ENCODE measurements at regions not wholly inside any gene's neighbourhood (a gene's known extent, or its start where the extent isn't known, plus 50 kb on each side); places are given as distances from the start of the nearest gene placed in this dataset.
"Not testable (repeated sequence)": the region's sequence is repeated elsewhere in the genome, so short reads cannot be mapped to it uniquely, and the experiment has no call there.

GRCh38 chrX:1700757-1701156 is 85.9 kb downstream of the ASMT start:
- DNase-seq (ENCODE audit: low spot score): no peak

GRCh38 chrX:1701396-1701901 is 86.6 kb downstream of the ASMT start:
- DNase-seq (ENCODE audit: low spot score): not testable (repeated sequence)

- not testable (repeated sequence) for DNase-seq (ENCODE audit: low spot score)
These were observed 87.3 kb downstream of the ASMT start for GRCh38 chrX:1702142-1702541.

- DNase-seq (ENCODE audit: low spot score): not testable (repeated sequence)
These were observed 87.7 kb downstream of the ASMT start for GRCh38 chrX:1702557-1702956.

- not testable (repeated sequence) for DNase-seq (ENCODE audit: low spot score)
These were observed 94.4 kb downstream of the ASMT start for GRCh38 chrX:1709277-1709676.

- no peak for DNase-seq (ENCODE audit: low spot score)
These were observed 98.4 kb downstream of the ASMT start for GRCh38 chrX:1713296-1713695.

- DNase-seq (ENCODE audit: low spot score): no peak
These were observed 102.5 kb downstream of the ASMT start for GRCh38 chrX:1717373-1717772.

- no peak for DNase-seq (ENCODE audit: low spot score)
These were observed 104.4 kb downstream of the ASMT start for GRCh38 chrX:1719270-1719669.

GRCh38 chrX:1720836-1721235 is 106.0 kb downstream of the ASMT start:
- DNase-seq (ENCODE audit: low spot score): no peak

- DNase-seq (ENCODE audit: low spot score): no peak
These were observed 110.6 kb downstream of the ASMT start for GRCh38 chrX:1725472-1725871.

- peak; percentile 23 for DNase-seq (ENCODE audit: low spot score)
These were observed 112.7 kb downstream of the ASMT start for GRCh38 chrX:1727531-1728027.

- DNase-seq (ENCODE audit: low spot score): no peak
These were observed 119.9 kb downstream of the ASMT start for GRCh38 chrX:1734806-1735205.

- DNase-seq (ENCODE audit: low spot score): no peak
These were observed 127.0 kb downstream of the ASMT start for GRCh38 chrX:1741816-1742394.

GRCh38 chrX:1743105-1743504 is 128.2 kb downstream of the ASMT start:
- DNase-seq (ENCODE audit: low spot score): no peak

GRCh38 chrX:1743663-1744062 is 128.8 kb downstream of the ASMT start:
- no peak for DNase-seq (ENCODE audit: low spot score)

GRCh38 chrX:1748408-1748807 is 133.5 kb downstream of the ASMT start:
- DNase-seq (ENCODE audit: low spot score): no peak

GRCh38 chrX:1749499-1749898 is 134.6 kb downstream of the ASMT start:
- no peak for DNase-seq (ENCODE audit: low spot score)

GRCh38 chrX:1750267-1750666 is 135.4 kb downstream of the ASMT start:
- DNase-seq (ENCODE audit: low spot score): no peak

- DNase-seq (ENCODE audit: low spot score): peak; percentile 20
These were observed 136.9 kb downstream of the ASMT start for GRCh38 chrX:1751781-1752180.

GRCh38 chrX:1752799-1753198 is 137.9 kb downstream of the ASMT start:
- not testable (repeated sequence) for DNase-seq (ENCODE audit: low spot score)

- DNase-seq (ENCODE audit: low spot score): peak; percentile 56
These were observed 139.2 kb downstream of the ASMT start for GRCh38 chrX:1754077-1754476.

GRCh38 chrX:1763294-1763693 is 148.4 kb downstream of the ASMT start:
- DNase-seq (ENCODE audit: low spot score): no peak

- DNase-seq (ENCODE audit: low spot score): not testable (repeated sequence)
These were observed 150.1 kb downstream of the ASMT start for GRCh38 chrX:1764883-1765364.

GRCh38 chrX:1767026-1767425 is 152.2 kb downstream of the ASMT start:
- no peak for DNase-seq (ENCODE audit: low spot score)
